ENCODE measurements at regions not wholly inside any gene's neighbourhood (a gene's known extent, or its start where the extent isn't known, plus 50 kb on each side); places are given as distances from the start of the nearest gene placed in this dataset.
"Not testable (repeated sequence)": the region's sequence is repeated elsewhere in the genome, so short reads cannot be mapped to it uniquely, and the experiment has no call there.

DNA sequence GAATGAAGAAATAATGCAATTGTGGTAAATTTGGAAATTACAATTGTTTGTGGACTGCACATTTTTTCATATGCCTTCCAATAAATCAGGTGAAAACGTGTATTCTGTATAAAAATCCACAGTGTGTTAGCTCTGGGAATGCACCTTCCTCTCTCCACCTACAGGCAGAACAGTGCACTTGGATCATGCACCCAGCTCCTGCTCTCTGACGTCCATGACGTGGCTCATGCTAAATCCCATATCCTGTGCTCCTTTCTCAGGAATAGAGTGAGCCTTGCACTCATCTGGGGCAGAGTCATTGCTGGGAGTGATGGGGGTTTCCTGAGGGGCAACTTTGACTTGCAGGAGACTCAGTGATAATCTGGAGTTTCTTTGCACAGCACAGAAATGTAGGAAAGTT lies 1282.1 kb downstream of the TMEM121 start:
- ATAC-seq (peak; percentile 52), DNase-seq (no peak)
- Histone ChIP-seq H3K36me3 (ENCODE audit: low read depth) (no peaks in the 10 kb centered on the region), H3K9me3 (no peaks in the 10 kb centered on the region), H3K4me1 (ENCODE audit: low read depth) (peaks cover 7% of the 10 kb centered on the region), H3K4me3 (no peak overlapping the region)
- intact Hi-C loops (cut with DNase I, micrococcal nuclease) = no loop called here
- TF ChIP-seq, protein P1, sequence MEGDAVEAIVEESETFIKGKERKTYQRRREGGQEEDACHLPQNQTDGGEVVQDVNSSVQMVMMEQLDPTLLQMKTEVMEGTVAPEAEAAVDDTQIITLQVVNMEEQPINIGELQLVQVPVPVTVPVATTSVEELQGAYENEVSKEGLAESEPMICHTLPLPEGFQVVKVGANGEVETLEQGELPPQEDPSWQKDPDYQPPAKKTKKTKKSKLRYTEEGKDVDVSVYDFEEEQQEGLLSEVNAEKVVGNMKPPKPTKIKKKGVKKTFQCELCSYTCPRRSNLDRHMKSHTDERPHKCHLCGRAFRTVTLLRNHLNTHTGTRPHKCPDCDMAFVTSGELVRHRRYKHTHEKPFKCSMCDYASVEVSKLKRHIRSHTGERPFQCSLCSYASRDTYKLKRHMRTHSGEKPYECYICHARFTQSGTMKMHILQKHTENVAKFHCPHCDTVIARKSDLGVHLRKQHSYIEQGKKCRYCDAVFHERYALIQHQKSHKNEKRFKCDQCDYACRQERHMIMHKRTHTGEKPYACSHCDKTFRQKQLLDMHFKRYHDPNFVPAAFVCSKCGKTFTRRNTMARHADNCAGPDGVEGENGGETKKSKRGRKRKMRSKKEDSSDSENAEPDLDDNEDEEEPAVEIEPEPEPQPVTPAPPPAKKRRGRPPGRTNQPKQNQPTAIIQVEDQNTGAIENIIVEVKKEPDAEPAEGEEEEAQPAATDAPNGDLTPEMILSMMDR (IDR thresholded peaks at IDR 0.05) = no peak

DNA sequence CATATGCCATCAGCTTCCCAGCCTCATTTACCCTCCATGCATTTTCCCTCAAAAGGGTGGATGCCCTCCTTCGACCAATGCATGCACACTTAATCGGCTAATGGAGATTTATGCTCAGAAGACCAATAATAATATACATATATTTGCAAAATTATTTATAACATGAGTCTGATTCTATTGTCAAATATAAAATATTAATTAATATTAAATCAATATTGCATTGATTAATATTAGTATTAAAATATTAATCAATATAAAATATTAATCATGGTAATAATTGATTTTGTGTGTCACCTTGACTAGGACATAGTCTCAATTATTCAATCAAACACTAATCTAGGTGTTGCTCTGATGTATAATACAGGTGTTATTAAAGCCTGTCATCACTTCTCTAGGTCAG lies 1282.5 kb downstream of the TMEM121 start:
- no peaks in the 10 kb centered on the region for H3K36me3 ChIP-seq (ENCODE audit: low read depth)
- intact Hi-C loops (cut with DNase I, micrococcal nuclease) = no loop called here
- ATAC-seq = no peak

DNA sequence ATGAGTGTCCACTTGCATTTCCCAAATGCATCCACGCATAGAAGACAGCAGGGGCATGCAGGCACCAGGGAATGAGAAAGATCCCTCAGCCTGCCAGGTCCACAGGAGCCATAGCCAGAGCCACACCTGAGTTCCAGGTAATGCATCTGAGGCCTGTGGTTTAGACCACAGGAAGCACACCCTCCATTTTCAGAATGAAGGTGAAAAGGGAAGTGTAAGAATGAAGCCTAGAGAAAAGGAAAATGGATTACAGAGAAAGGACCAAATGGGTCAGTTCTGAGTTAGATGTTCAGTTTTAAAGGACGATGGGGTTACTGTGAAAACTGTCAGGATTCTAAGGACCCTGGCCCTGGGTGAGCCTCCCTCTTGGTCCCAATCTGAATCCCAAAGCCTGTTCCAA lies 1283.2 kb downstream of the TMEM121 start:
- Histone ChIP-seq H3K4me1 (ENCODE audit: low read depth) (peaks cover 7% of the 10 kb centered on the region), H3K4me3 (no peak overlapping the region), H3K9me3 (no peaks in the 10 kb centered on the region), H3K36me3 (ENCODE audit: low read depth) (no peaks in the 10 kb centered on the region)
- TF ChIP-seq, protein P1 (IDR thresholded peaks at IDR 0.05) = no peak
- no peak for DNase-seq
- intact Hi-C loops (cut with DNase I, micrococcal nuclease) = no loop called here
- ATAC-seq = no peak

More for the DNA sequence above, 1282.5 kb downstream of the TMEM121 start:
- Histone ChIP-seq H3K4me3 (no peak overlapping the region), H3K4me1 (ENCODE audit: low read depth) (peaks cover 7% of the 10 kb centered on the region), H3K9me3 (no peaks in the 10 kb centered on the region)
- no peak for DNase-seq
- TF ChIP-seq, protein P1 (IDR thresholded peaks at IDR 0.05) = no peak

DNA sequence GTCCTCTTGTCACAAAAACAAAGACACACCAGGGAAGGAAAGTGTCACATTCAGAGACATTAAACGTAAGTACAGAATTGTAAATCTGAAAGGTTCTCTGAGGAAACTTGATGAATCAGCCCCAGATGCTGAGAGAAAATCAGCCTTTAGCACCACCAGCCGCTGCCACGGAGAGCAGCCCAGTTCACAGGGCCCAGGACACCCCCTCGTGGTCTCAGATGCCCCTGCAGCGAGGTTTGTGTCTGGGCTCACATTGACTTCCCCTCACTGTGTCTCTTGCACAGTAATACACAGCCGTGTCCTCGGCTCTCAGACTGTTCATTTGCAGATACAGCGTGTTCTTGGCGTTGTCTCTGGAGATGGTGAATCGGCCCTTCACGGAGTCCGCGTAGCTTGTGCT lies 1283.8 kb downstream of the TMEM121 start:
- ATAC-seq; H3K36me3 ChIP-seq (ENCODE audit: low read depth); H3K9me3 ChIP-seq; H3K4me3 ChIP-seq; H3K4me1 ChIP-seq (ENCODE audit: low read depth); intact Hi-C loops (cut with DNase I, micrococcal nuclease); DNase-seq: not testable (repeated sequence)

DNA sequence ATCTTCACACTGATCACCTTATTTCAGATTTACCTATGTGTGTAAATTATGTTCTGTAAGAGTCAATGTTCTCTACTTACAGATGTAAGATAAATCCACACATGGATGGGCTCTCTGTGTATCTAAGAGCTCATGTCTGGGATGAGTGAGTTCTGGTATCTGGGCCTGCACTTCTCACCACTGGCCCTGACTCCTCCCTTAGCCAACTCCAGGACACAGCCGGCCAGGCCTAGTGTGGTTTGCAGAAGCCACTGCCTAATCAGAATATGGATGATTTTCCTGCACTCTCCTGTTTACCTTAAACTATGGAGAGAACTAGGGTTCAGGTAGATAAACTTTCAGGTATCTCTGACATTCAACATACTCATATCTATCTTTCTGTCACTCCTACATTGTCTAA lies 1284.8 kb downstream of the TMEM121 start:
- DNase-seq = no peak
- no peaks in the 10 kb centered on the region for H3K36me3 ChIP-seq (ENCODE audit: low read depth)
- no peak overlapping the region for H3K4me3 ChIP-seq
- peaks cover 7% of the 10 kb centered on the region for H3K4me1 ChIP-seq (ENCODE audit: low read depth)
- peak; percentile 58 for ATAC-seq
- intact Hi-C loops (cut with DNase I, micrococcal nuclease) = no loop called here
- no peaks in the 10 kb centered on the region for H3K9me3 ChIP-seq
- TF ChIP-seq, protein P1 (IDR thresholded peaks at IDR 0.05) = no peak

DNA sequence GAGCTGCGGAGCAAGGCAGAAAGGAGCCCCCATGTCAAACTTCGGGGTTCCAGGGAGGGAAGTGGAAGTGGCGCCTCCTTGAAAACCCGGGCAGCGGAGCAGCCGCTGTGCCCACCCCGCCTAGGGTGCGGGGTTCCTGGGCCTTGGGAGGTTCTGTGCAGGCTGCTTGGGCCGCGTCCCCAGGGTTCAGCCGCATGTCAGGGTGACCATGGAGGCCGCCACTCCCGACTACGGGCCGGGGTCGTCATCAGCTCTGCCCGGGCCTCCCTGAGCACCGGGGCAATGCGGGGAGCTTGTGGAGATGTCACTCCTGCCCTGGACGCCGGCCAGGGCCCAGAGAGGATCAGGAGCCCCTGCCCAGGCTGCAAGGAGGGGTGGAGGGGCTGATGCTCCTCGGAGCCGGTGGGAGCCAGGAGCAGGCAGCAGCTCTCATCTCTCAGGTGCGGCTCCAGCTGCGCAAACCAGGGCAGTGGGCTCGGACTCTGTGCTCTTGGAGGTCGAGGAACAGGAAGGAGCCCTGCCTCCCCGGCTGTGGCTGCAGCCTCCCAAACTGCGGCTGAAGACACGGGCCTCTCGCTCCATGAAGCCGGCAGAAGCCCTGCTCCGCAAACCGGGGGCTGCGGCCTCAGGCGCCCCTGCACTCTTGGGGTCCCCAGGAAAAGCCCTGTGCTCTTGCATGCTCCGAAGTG lies 1286.5 kb downstream of the TMEM121 start:
- TF ChIP-seq, protein P1 (IDR thresholded peaks at IDR 0.05) = no peak

More for the DNA sequence above, 1286.5 kb downstream of the TMEM121 start:
- Histone ChIP-seq H3K9me3 (no peaks in the 10 kb centered on the region), H3K4me3 (no peak overlapping the region), H3K36me3 (ENCODE audit: low read depth) (no peaks in the 10 kb centered on the region), H3K4me1 (ENCODE audit: low read depth) (peaks cover 7% of the 10 kb centered on the region)
- intact Hi-C loops (cut with DNase I, micrococcal nuclease) = no loop called here
- DNase-seq (peak in 1 of 3 donors; percentile 46), ATAC-seq (no peak)

Data from mucosa of descending colon (tissue), 3 donors.